ENCODE measurements at regions not wholly inside any gene's neighbourhood (a gene's known extent, or its start where the extent isn't known, plus 50 kb on each side); places are given as distances from the start of the nearest gene placed in this dataset.

DNA sequence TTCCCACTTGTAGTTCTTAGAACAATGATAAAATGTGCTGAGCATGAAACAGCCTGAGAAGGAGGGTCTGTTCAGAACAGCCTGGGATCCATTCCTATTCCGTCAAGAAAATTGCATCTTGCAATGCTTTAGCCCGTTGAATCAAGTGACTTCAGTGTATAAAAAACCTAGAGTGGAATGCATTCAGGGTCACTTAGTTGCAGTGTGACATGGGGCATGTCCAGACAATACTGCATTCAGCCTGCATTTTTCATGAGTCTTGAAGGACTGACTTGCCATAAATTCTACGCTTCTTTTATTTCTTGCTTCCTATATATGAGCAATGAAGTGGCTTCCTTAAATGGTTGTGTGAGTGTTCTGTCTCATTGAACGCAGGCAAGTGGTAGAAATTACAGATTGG is 758.3 kb upstream of the COBL start:
- TF ChIP-seq, protein P1, sequence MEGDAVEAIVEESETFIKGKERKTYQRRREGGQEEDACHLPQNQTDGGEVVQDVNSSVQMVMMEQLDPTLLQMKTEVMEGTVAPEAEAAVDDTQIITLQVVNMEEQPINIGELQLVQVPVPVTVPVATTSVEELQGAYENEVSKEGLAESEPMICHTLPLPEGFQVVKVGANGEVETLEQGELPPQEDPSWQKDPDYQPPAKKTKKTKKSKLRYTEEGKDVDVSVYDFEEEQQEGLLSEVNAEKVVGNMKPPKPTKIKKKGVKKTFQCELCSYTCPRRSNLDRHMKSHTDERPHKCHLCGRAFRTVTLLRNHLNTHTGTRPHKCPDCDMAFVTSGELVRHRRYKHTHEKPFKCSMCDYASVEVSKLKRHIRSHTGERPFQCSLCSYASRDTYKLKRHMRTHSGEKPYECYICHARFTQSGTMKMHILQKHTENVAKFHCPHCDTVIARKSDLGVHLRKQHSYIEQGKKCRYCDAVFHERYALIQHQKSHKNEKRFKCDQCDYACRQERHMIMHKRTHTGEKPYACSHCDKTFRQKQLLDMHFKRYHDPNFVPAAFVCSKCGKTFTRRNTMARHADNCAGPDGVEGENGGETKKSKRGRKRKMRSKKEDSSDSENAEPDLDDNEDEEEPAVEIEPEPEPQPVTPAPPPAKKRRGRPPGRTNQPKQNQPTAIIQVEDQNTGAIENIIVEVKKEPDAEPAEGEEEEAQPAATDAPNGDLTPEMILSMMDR (IDR thresholded peaks at IDR 0.05) = no peak

DNA sequence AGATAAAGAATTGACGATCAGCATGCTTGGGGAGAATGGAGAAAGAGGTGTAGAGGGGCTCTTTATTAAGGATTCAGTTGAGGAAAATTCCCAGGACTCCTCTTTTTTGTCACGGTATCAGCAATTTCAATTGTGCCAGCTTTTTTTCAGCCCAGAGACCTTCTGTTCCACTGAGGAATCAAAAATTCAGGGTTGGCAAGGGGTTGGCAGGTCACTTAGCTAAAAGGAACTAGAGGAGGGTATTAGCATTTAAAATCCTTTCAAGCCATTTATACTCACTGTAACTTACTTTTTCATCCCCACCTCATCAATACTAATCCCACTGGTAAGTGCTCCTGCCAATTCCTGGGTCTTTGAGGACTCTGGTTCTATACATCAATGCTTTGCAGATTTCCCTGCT is 757.5 kb upstream of the COBL start:
- TF ChIP-seq, protein P1 (IDR thresholded peaks at IDR 0.05) = no peak

DNA sequence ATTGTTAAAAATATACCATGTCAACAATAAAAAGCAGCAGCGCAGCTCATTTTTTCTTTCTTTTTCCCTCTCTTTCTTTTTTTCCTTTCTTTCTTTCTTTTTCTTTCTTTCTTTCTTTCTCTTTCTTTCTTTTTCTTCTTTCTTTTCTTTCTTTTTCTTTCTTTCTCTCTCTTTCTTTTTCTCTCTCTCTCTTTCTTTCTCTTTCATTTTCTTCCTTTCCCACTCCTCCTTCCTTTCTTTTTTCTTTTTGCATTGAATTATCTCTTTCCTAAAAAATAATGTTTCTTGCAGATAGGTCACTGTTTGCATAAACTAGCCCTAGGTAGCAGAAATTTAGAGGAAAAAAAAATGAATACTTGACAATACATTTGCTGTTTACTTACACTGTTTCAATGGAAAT is 755.1 kb upstream of the COBL start:
- TF ChIP-seq, protein P1 (IDR thresholded peaks at IDR 0.05) = no peak

DNA sequence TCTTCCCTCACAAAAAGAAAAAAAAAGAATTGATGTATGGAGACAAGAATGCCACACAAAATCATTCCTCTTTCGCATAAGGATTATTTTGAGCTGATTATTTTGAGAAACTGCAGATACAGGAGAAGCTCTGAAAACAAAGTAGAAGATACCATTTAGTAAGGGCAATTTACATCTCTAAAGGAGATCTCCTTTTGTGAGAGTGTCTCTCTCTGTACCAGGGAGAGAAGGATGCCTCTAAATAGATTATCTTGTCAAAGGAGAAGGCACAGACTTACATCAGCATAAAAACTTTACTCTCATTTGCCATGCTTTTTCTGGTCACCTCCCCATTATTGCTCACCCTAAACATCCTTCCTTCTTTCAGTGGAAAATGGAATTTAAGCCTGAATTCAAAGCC is 747.9 kb upstream of the COBL start:
- TF ChIP-seq, protein P1 (IDR thresholded peaks at IDR 0.05) = no peak

DNA sequence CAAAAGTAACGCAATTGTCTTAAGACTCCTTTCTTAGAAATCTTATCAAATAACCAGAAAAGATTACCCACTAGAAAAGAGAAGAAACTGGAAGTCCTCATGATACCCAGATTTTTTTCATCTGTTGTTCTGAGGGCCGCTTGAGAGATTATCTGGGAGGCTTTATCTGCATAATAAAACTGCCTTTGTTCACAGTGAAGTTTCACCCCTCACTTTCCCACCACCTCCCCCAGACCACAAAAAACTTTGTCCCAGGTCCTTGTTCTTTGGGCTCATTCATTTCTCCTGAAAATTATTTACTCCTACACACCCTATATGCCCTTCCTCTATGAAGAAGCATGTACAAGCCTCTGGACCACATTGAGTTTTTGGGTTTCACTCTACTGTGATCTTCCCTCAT is 745.1 kb upstream of the COBL start:
- TF ChIP-seq, protein P1 (IDR thresholded peaks at IDR 0.05) = no peak

DNA sequence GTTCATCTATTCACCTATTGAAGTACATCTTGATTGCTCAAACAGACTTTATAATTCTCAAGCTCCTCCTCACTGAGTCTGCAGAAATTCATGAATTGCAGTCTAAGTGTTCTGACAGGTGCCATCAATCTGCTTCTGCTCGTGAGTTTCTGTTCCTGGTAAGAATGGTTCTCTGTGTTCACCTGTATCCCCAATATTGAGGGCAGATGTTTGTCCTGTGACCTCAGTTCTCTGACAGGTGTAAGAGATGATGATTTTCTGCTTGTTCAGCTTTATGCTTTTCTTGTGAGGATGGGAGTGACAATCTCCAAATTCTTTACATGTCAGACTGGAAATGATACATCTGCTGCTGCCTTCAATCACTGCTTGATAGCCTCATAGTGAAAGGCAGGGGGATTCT is 736.9 kb upstream of the COBL start:
- TF ChIP-seq, protein P1 (IDR thresholded peaks at IDR 0.05) = no peak

DNA sequence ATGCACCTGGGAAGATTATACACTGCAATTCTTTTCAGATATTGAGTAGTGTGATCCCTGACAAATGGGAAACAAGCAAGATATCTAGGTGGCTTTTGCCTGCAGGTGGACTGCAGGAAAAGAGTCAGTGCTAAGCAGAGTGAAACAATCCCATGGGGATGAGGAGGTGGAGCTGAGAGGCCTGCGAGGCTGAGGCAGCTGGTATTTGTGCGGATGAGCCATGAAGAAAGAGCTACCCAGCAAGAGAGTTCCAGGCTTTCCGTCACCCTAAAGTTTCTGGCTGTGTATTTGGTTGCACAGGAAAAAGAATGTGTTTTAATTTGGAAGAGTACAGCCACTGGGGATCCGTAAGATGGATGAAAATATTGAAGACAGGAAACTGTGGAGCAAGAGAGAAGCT is 714.1 kb upstream of the COBL start:
- TF ChIP-seq, protein P1 (IDR thresholded peaks at IDR 0.05) = no peak

DNA sequence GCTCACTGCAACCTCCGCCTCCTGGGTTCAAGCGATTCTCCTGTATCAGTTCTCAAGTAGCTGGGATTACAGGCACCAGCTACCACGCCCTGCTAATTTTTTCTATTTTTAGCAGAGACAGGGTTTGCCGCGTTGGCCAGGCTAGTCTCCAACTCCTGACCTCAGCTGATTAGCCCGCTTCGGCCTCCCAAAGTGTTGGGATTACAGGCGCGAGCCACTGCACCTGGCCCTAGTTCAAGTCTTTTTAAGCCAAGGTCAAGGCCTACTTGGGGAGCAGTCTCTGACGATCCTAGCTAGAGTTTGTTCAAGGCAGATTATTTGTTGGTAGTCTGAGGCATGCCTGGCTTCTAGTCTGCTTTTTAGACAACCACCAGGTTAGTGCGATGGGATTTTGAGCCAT is 709.5 kb upstream of the COBL start:
- TF ChIP-seq, protein P1 (IDR thresholded peaks at IDR 0.05) = no peak

Measured in LNCAP (cell line).